ENCODE measurements at regions not wholly inside any gene's neighbourhood (a gene's known extent, or its start where the extent isn't known, plus 50 kb on each side); places are given as distances from the start of the nearest gene placed in this dataset.

DNA sequence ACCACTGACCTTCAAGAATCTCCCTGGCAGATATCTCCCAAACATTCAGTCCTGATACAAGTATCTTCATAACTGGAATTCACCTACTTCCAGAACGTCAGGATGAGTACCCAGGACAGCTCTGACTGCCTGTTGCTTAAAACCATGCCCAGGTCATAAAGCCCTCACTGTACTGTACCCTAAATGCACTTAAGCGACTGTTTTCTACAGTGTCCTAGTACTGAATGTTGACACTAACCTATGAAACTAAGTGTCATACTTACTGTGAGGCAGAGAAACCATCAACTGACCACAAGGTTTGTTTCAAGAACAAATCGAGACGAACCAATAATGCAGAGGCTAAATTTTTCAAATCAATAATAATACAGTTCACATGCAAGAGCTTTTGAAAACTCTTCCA, 178.7 kb upstream of the NSMCE3 start:
- Mint-ChIP-seq H3K4me3 (no peak overlapping the region), H3K27me3 (ENCODE audit: insufficient read depth, low read depth) (peaks cover 5% of the 10 kb centered on the region), H3K4me1 (peaks cover 21% of the 10 kb centered on the region), H3K9me3 (no peaks in the 10 kb centered on the region), H3K36me3 (no peaks in the 10 kb centered on the region), H3K27ac (no peak overlapping the region)
- H3K79me2 ChIP-seq (ENCODE audit: low read depth), result no peaks in the 10 kb centered on the region
- H3K27me3 ChIP-seq, result no peaks in the 10 kb centered on the region
- no peak for DNase-seq (ENCODE audit: low spot score)
- H3K9ac ChIP-seq, result no peak overlapping the region
- no peaks in the 10 kb centered on the region for H3K36me3 ChIP-seq
- peaks cover 12% of the 10 kb centered on the region for H4K20me1 ChIP-seq (ENCODE audit: low read depth)
- no peak overlapping the region for H3K4me3 ChIP-seq
- H3K9me3 ChIP-seq (ENCODE audit: low read depth), result no peaks in the 10 kb centered on the region
- no peak overlapping the region for H3K27ac ChIP-seq
- no peak overlapping the region for H2AFZ ChIP-seq (replicated peaks)
- no peak overlapping the region for H3K4me2 ChIP-seq
- H3K4me1 ChIP-seq, result peaks cover 14% of the 10 kb centered on the region
- TF ChIP-seq, protein P1, sequence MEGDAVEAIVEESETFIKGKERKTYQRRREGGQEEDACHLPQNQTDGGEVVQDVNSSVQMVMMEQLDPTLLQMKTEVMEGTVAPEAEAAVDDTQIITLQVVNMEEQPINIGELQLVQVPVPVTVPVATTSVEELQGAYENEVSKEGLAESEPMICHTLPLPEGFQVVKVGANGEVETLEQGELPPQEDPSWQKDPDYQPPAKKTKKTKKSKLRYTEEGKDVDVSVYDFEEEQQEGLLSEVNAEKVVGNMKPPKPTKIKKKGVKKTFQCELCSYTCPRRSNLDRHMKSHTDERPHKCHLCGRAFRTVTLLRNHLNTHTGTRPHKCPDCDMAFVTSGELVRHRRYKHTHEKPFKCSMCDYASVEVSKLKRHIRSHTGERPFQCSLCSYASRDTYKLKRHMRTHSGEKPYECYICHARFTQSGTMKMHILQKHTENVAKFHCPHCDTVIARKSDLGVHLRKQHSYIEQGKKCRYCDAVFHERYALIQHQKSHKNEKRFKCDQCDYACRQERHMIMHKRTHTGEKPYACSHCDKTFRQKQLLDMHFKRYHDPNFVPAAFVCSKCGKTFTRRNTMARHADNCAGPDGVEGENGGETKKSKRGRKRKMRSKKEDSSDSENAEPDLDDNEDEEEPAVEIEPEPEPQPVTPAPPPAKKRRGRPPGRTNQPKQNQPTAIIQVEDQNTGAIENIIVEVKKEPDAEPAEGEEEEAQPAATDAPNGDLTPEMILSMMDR (IDR thresholded peaks at IDR 0.05), result no peak
- no peak for TF ChIP-seq EZH2 (IDR thresholded peaks at IDR 0.05)
- TF ChIP-seq EZH2phosphoT487 (IDR thresholded peaks at IDR 0.05), result no peak
- H3F3A ChIP-seq (ENCODE audit: low read depth), result peaks cover 10% of the 10 kb centered on the region

GRCh38 chr15:29446480-29446879, 176.9 kb upstream of the NSMCE3 start:
- H3K79me2 ChIP-seq (ENCODE audit: low read depth), result no peaks in the 10 kb centered on the region
- H3K36me3 ChIP-seq, result no peaks in the 10 kb centered on the region
- H3K27me3 ChIP-seq, result no peaks in the 10 kb centered on the region
- H3K4me3 Mint-ChIP-seq, result no peak overlapping the region
- H3K9ac ChIP-seq, result no peak overlapping the region
- no peaks in the 10 kb centered on the region for H3K9me3 Mint-ChIP-seq
- peaks cover 4% of the 10 kb centered on the region for H3K4me1 Mint-ChIP-seq
- TF ChIP-seq EZH2 (IDR thresholded peaks at IDR 0.05) (no peak), EZH2phosphoT487 (IDR thresholded peaks at IDR 0.05) (no peak)
- TF ChIP-seq, protein P1 (IDR thresholded peaks at IDR 0.05), result no peak
- H3K27me3 Mint-ChIP-seq (ENCODE audit: insufficient read depth, low read depth), result peaks cover 7% of the 10 kb centered on the region
- H3K36me3 Mint-ChIP-seq, result no peaks in the 10 kb centered on the region
- H4K20me1 ChIP-seq (ENCODE audit: low read depth), result peaks cover 12% of the 10 kb centered on the region
- H3K4me1 ChIP-seq, result peaks cover under 1% of the 10 kb centered on the region
- no peak for DNase-seq (ENCODE audit: low spot score)
- H3K4me3 ChIP-seq, result no peak overlapping the region
- H2AFZ ChIP-seq (replicated peaks), result no peak overlapping the region
- H3K27ac Mint-ChIP-seq, result no peak overlapping the region
- no peaks in the 10 kb centered on the region for H3K9me3 ChIP-seq (ENCODE audit: low read depth)
- no peak overlapping the region for H3K4me2 ChIP-seq
- no peaks in the 10 kb centered on the region for H3F3A ChIP-seq (ENCODE audit: low read depth)
- no peak overlapping the region for H3K27ac ChIP-seq

- Histone ChIP-seq H3K9me3 (ENCODE audit: low read depth) (no peaks in the 10 kb centered on the region), H2AFZ (replicated peaks) (no peak overlapping the region), H3K4me1 (no peaks in the 10 kb centered on the region), H3K4me3 (no peak overlapping the region), H4K20me1 (ENCODE audit: low read depth) (peaks cover 3% of the 10 kb centered on the region), H3K79me2 (ENCODE audit: low read depth) (no peaks in the 10 kb centered on the region), H3K36me3 (no peaks in the 10 kb centered on the region), H3K27me3 (no peaks in the 10 kb centered on the region), H3F3A (ENCODE audit: low read depth) (no peaks in the 10 kb centered on the region), H3K27ac (no peak overlapping the region), H3K4me2 (no peak overlapping the region), H3K9ac (no peak overlapping the region)
- Mint-ChIP-seq H3K4me1 (peaks cover 17% of the 10 kb centered on the region), H3K27me3 (ENCODE audit: insufficient read depth, low read depth) (peaks cover 5% of the 10 kb centered on the region), H3K4me3 (no peak overlapping the region), H3K36me3 (no peaks in the 10 kb centered on the region), H3K9me3 (peaks cover 2% of the 10 kb centered on the region), H3K27ac (no peak overlapping the region)
- TF ChIP-seq EZH2phosphoT487 (IDR thresholded peaks at IDR 0.05) (no peak), EZH2 (IDR thresholded peaks at IDR 0.05) (no peak)
- TF ChIP-seq, protein P1 (IDR thresholded peaks at IDR 0.05), result no peak
- DNase-seq (ENCODE audit: low spot score), result no peak
Measured at GRCh38 chr15:29442532-29442931, 172.9 kb upstream of the NSMCE3 start.
